H1 (cell line): ENCODE measurements at regions not wholly inside any gene's neighbourhood (a gene's known extent, or its start where the extent isn't known, plus 50 kb on each side); places are given as distances from the start of the nearest gene placed in this dataset.

ENCODE experiments used
- ASH2L ChIP-seq: fragments of 200-600, 300-600 bp; sonication (generic); IDR thresholded peaks from one replicate; pipeline ENCODE4 v1.7.1; 2017; ENCODE audit warnings: low read length
- ATF3 ChIP-seq: IDR thresholded peaks from 2 replicates; pipeline ENCODE4 v1.6.1; 2011; ENCODE audit warnings: low read depth, mild to moderate bottlenecking, low read length; ENCODE audit not compliant: insufficient read depth
- BACH1 ChIP-seq: IDR thresholded peaks from 2 replicates; pipeline ENCODE4 v1.6.1; 2012; ENCODE audit warnings: low read length, improper control_type of control experiment
- BCL11A ChIP-seq, 2 experiments: IDR thresholded peaks; one replicate each; pipeline ENCODE4 v1.6.1; 2011; ENCODE audit warnings: low read depth in 2 of 2, low read length in 2 of 2, mild to moderate bottlenecking in 2 of 2
- CTCF ChIP-seq, 3 experiments: IDR thresholded peaks; 1 replicate in 2 of 3; 2 replicates in 1 of 3; pipeline versions ENCODE4 v1.5.1 to v1.6.1; 2011; ENCODE audit warnings: low read length in 3 of 3, mild to moderate bottlenecking in 3 of 3, inconsistent platforms in 2 of 3, low read depth in 1 of 3, moderate library complexity in 1 of 3; ENCODE audit not compliant: insufficient read depth in 1 of 3; ENCODE audit errors: control extremely low read depth in 1 of 3
- EZH2 ChIP-seq: fragments of 200-600 bp; sonication (generic); IDR thresholded peaks from 2 replicates; pipeline ENCODE4 v1.7.1; 2012; ENCODE audit warnings: low read depth, mild to moderate bottlenecking, moderate library complexity, low read length, inconsistent platforms; ENCODE audit not compliant: severe bottlenecking
- GTF2F1 ChIP-seq: IDR thresholded peaks from 2 replicates; pipeline ENCODE4 v1.6.1; 2012; ENCODE audit warnings: low read depth, low read length, improper control_type of control experiment, borderline replicate concordance
- HDAC6 ChIP-seq: IDR thresholded peaks from one replicate; pipeline ENCODE4 v1.7.1; 2012; ENCODE audit warnings: low read depth, mild to moderate bottlenecking, inconsistent platforms, low read length, moderate library complexity
- POLR2A ChIP-seq, 2 experiments: IDR thresholded peaks; 1 replicate in 1 of 2; 2 replicates in 1 of 2; pipeline ENCODE4 v1.6.1; 2011; ENCODE audit warnings: low read depth in 2 of 2, low read length in 2 of 2, mild to moderate bottlenecking in 2 of 2; ENCODE audit errors: control extremely low read depth in 1 of 2
- POLR2AphosphoS5 ChIP-seq: IDR thresholded peaks from 2 replicates; pipeline ENCODE4 v1.6.1; 2011; ENCODE audit warnings: low read depth, low read length
- SIN3A ChIP-seq, 2 experiments: IDR thresholded peaks in 1 of 2; conservative IDR thresholded peaks in 1 of 2; 2 replicates each; pipeline ENCODE4 v1.6.1; 2011 to 2012; ENCODE audit warnings: low read length in 2 of 2, improper control_type of control experiment in 1 of 2, low read depth in 1 of 2, mild to moderate bottlenecking in 1 of 2
- SUZ12 ChIP-seq: fragments of 200-600 bp; sonication (generic); IDR thresholded peaks from 2 replicates; pipeline ENCODE4 v1.6.1; 2012; ENCODE audit warnings: mild to moderate bottlenecking, inconsistent platforms, low read length, moderate library complexity, mixed read lengths
- TAF1 ChIP-seq: IDR thresholded peaks from 2 replicates; pipeline ENCODE4 v1.6.1; 2011; ENCODE audit warnings: mild to moderate bottlenecking, low read depth, low read length
- YY1 ChIP-seq: IDR thresholded peaks from 2 replicates; pipeline ENCODE4 v1.6.1; 2011; ENCODE audit warnings: low read depth, mild to moderate bottlenecking, low read length

GRCh38 chr2:180190851-180191250 is 183.8 kb upstream of the CWC22 start:
- TF ChIP-seq POLR2A (IDR thresholded peaks at IDR 0.05; ENCODE audit: control extremely low read depth in 1 of 2, low read depth in 2 of 2, low read length in 2 of 2) (no peak), CTCF (IDR thresholded peaks at IDR 0.05; ENCODE audit: control extremely low read depth in 1 of 3, insufficient read depth in 1 of 3, low read depth in 1 of 3, low read length in 3 of 3) (no peak), BACH1 (no peak), ATF3 (no peak), POLR2AphosphoS5 (no peak), ASH2L (no peak), YY1 (no peak), HDAC6 (no peak), GTF2F1 (no peak), BCL11A (IDR thresholded peaks at IDR 0.05; ENCODE audit: low read depth in 2 of 2, low read length in 2 of 2) (no peak), TAF1 (no peak), EZH2 (no peak), SUZ12 (no peak), SIN3A (conservative IDR thresholded peaks at IDR 0.05 in 1 of 2, IDR thresholded peaks at IDR 0.05 in 1 of 2; ENCODE audit: low read depth in 1 of 2, low read length in 2 of 2) (no peak)
